ENCODE measurements at regions not wholly inside any gene's neighbourhood (a gene's known extent, or its start where the extent isn't known, plus 50 kb on each side); places are given as distances from the start of the nearest gene placed in this dataset.

GRCh38 chr11:128212324-128212723 is 375.0 kb downstream of the ETS1 start:
- Histone ChIP-seq H2AFZ (ENCODE audit: insufficient read depth, low read depth, low read length, poor library complexity, severe bottlenecking) (no peak overlapping the region), H3K27ac (ENCODE audit: low read length in 2 of 2) (no peak overlapping the region), H3K4me1 (ENCODE audit: control insufficient read depth in 2 of 2, insufficient read depth in 2 of 2, low read length in 2 of 2) (no peaks in the 10 kb centered on the region), H4K20me1 (ENCODE audit: control insufficient read depth, insufficient read depth, low read length, poor library complexity, severe bottlenecking) (no peaks in the 10 kb centered on the region), H3K9me3 (ENCODE audit: control extremely low read depth in 1 of 3, control insufficient read depth in 2 of 3, insufficient read depth in 1 of 3, low read length in 2 of 3) (peaks cover 0 to 13% (median 0%) of the 10 kb centered on the region in 3 donors), H3K27me3 (replicated peaks in 1 of 4; ENCODE audit: control extremely low read depth in 1 of 4, control insufficient read depth in 3 of 4, insufficient read depth in 4 of 4, low read length in 3 of 4) (no peaks in the 10 kb centered on the region), H3K36me3 (replicated peaks in 1 of 2; ENCODE audit: control extremely low read depth in 1 of 2, control insufficient read depth in 1 of 2, extremely low read depth in 1 of 2, insufficient read depth in 2 of 2, low read length in 1 of 2) (no peaks in the 10 kb centered on the region), H3K4me2 (replicated peaks; ENCODE audit: low read depth, low read length, poor library complexity, severe bottlenecking) (no peak overlapping the region), H3K9ac (ENCODE audit: low read length) (no peak overlapping the region), H3K4me3 (ENCODE audit: control extremely low read depth in 1 of 5, extremely low read depth in 1 of 5, insufficient read depth in 1 of 5, low read depth in 2 of 5, low read length in 4 of 5) (no peak overlapping the region), H3K79me2 (ENCODE audit: control insufficient read depth, insufficient read depth, low read length) (no peaks in the 10 kb centered on the region)
- no peak for TF ChIP-seq EZH2 (IDR thresholded peaks at IDR 0.05; ENCODE audit: borderline replicate concordance, insufficient read depth, low read depth, low read length, poor library complexity, severe bottlenecking)
- no peak for TF ChIP-seq CTCF (IDR thresholded peaks at IDR 0.05)
- H3K4me1 Mint-ChIP-seq: no peaks in the 10 kb centered on the region
- intact Hi-C loops (cut with micrococcal nuclease): no loop called here
- ChIA-PET POLR2A (interaction anchor here (0.6 kb wide), 1 partner anchor 40 kb away, joined by 3 read pairs; no protein-coding TSS in a partner anchor), CTCF (no interaction called here)
- no CpG with 5 or more reads among the region's 2 CpGs for WGBS (ENCODE audit: insufficient coverage)
- DNase-seq (no peak), ATAC-seq (ENCODE audit: low read depth) (no peak)
- no peak overlapping the region for H3K27ac Mint-ChIP-seq
- no peaks in the 10 kb centered on the region for H3K9me3 Mint-ChIP-seq (ENCODE audit: insufficient read depth)
- no peaks in the 10 kb centered on the region for H3K27me3 Mint-ChIP-seq
- no peak overlapping the region for H3K4me3 Mint-ChIP-seq

DNA sequence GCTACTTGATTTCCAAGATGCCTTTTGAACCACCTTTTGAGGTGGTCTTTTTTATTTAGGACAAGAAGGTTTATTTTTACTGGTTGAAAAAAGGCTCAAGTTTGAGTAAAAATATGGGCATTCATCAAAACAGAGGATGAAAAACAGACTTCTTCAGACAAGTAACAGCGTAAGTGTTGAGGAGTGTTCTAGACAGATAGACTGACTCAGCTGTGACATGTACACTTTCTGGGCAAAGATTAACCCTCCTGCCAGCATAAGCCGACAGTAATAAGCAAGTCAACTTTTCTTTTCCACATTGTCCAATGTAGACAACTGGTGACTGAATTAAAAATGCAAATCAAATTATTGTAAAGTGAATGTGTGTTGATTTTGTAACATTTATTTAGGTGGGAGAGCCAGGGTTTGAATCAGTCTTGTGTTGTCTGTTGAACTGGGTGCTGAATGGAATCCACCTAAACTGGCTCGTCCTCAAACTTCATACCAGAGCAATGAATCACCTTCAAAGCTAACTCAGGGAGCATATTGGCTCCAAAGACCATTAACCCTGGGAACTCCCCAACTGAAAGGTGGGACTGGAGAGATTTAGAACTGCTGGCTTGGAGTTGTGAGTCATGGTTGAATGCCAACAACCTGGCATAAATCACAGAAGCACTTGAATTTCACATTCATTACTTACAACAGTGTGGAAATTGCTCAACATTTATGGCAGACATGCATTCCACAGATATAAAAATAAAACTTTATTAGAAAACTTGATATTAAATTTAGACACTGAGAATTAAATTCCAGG is 377.0 kb downstream of the ETS1 start:
- DNase-seq (no peak), ATAC-seq (ENCODE audit: low read depth) (no peak)
- CTCF ChIA-PET: no interaction called here
- Mint-ChIP-seq H3K9me3 (ENCODE audit: insufficient read depth) (peaks cover 2% of the 10 kb centered on the region), H3K27ac (no peak overlapping the region), H3K27me3 (no peaks in the 10 kb centered on the region), H3K4me3 (no peak overlapping the region), H3K4me1 (no peaks in the 10 kb centered on the region)
- H2AFZ ChIP-seq (ENCODE audit: insufficient read depth, low read depth, low read length, poor library complexity, severe bottlenecking): no peak overlapping the region
- no peak overlapping the region for H3K4me3 ChIP-seq (ENCODE audit: control extremely low read depth in 1 of 5, extremely low read depth in 1 of 5, insufficient read depth in 1 of 5, low read depth in 2 of 5, low read length in 4 of 5)
- no peak for TF ChIP-seq CTCF (IDR thresholded peaks at IDR 0.05)
- no peak for TF ChIP-seq EZH2 (IDR thresholded peaks at IDR 0.05; ENCODE audit: borderline replicate concordance, insufficient read depth, low read depth, low read length, poor library complexity, severe bottlenecking)
- H3K9ac ChIP-seq (ENCODE audit: low read length): no peak overlapping the region
- no peaks in the 10 kb centered on the region for H3K79me2 ChIP-seq (ENCODE audit: control insufficient read depth, insufficient read depth, low read length)
- H3K4me1 ChIP-seq (ENCODE audit: control insufficient read depth in 2 of 2, insufficient read depth in 2 of 2, low read length in 2 of 2): no peaks in the 10 kb centered on the region
- peaks cover 0 to 10% (median 0%) of the 10 kb centered on the region in 3 donors for H3K9me3 ChIP-seq (ENCODE audit: control extremely low read depth in 1 of 3, control insufficient read depth in 2 of 3, insufficient read depth in 1 of 3, low read length in 2 of 3)
- intact Hi-C loops (cut with micrococcal nuclease): no loop called here
- 100% methylated on average over 1 of the region's 3 CpGs for WGBS (ENCODE audit: insufficient coverage)
- no peaks in the 10 kb centered on the region for H3K27me3 ChIP-seq (replicated peaks in 1 of 4; ENCODE audit: control extremely low read depth in 1 of 4, control insufficient read depth in 3 of 4, insufficient read depth in 4 of 4, low read length in 3 of 4)
- H3K27ac ChIP-seq (ENCODE audit: low read length in 2 of 2): no peak overlapping the region
- H3K36me3 ChIP-seq (replicated peaks in 1 of 2; ENCODE audit: control extremely low read depth in 1 of 2, control insufficient read depth in 1 of 2, extremely low read depth in 1 of 2, insufficient read depth in 2 of 2, low read length in 1 of 2): no peaks in the 10 kb centered on the region
- POLR2A ChIA-PET: no interaction called here
- no peak overlapping the region for H3K4me2 ChIP-seq (replicated peaks; ENCODE audit: low read depth, low read length, poor library complexity, severe bottlenecking)
- no peaks in the 10 kb centered on the region for H4K20me1 ChIP-seq (ENCODE audit: control insufficient read depth, insufficient read depth, low read length, poor library complexity, severe bottlenecking)

Measured in B cell (primary cell).